Fibroblast of peridontal ligament (primary cell): ENCODE measurements at regions not wholly inside any gene's neighbourhood (a gene's known extent, or its start where the extent isn't known, plus 50 kb on each side); places are given as distances from the start of the nearest gene placed in this dataset.

Experiments
- DNase-seq: peaks from one replicate; pipeline ENCODE4 v3.0.0-alpha.2; 2010; ENCODE audit errors: extremely low read depth

- DNase-seq = no peak
Observed at GRCh38 chr18:78924301-78924700, 55.3 kb upstream of the SALL3 start.

GRCh38 chr18:78924786-78925540 is 54.7 kb upstream of the SALL3 start:
- DNase-seq = no peak

DNA sequence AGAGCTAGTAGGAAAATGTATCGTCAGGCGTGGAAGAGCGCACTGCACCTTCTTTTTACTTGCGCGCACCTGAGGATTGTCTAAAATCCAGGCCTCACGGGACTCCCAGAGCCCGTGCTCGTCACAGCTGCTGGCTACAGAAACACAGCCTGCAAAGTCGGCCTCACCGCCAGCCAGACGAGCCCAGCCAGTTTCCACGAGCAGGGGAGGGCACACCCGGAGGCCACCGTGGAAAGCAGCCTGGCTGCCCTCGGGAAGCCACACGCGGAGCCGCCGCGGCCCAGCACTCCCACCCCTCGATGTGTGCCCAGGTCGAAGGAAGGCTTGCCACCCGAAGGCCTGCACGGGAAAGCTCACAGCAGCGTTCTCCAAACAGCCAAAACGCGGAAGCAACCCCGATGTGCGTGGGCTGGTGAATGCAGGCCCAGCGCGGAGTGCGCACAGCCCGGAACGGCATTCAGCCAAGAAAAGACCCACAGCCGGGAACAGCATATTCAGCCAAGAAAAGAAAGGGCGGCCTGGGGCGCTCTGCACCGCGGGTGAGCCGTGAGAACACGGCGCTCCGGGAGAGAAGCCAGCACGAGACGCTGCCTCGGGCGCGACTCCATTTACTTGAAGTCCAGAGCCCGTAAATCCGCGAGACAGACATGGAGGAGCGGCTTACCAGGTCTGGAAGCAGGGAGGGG is 53.9 kb upstream of the SALL3 start:
- DNase-seq = no peak

DNA sequence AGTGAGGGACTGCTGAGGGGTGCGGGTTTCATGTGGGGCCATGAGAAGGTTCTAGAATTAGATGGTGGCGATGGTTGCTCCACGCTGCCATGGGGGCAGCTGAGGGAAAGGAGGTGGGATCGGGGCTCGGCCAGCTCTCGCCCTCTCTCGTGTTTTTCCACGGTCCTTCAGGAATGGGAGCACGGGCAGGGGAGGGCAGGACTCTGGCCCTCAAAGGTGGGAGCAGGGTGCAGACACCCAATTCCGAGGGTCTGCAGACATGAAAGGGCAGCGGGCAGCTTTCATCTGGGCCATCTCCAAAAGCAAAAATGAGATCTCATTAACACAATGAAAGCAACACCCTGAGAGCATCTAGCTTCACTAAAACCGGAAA is 53.4 kb upstream of the SALL3 start:
- no peak for DNase-seq

GRCh38 chr18:78927156-78927555 is 52.5 kb upstream of the SALL3 start:
- no peak for DNase-seq

DNA sequence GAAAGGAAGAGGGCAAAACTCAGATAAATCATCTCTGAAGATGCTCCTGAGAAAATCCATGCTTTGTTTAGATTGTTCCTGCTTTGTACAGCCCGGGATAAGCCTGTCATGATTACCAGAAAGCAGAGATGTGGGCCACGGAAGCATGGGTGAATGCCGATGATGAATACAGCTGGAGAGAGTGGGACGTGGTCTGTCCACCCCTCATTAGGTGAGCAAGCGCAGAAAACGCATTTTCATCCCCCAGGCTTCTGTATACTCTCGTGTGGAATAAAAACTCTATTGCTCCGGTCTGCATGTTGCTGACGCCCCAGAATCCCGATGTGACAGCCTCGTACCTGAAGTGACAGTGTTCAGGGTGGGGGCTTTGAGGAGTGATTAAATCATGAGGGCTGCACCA is 52.0 kb upstream of the SALL3 start:
- DNase-seq = no peak

DNA sequence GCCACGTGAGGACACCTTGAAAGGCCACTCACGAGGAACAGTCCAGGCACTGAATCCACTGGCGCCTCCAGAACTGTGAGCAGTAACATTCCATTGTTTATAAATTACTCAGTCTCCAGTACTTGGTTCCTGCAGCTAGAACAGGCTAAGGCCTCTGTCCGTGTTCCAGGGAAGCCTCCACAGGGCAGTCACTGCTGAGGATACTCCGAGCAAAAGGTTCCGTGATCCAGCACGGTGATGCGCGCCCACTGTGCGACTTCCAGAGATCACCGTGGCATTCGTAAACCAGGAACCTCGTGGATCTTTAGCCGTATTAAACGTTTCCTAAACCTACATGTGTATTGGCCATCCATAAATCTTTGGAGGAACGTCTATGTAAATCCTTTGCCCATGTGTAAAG is 51.5 kb upstream of the SALL3 start:
- DNase-seq = no peak

GRCh38 chr18:78929516-78929915 is 50.1 kb upstream of the SALL3 start:
- no peak for DNase-seq
